COR-L47 (cell line): ENCODE measurements at regions not wholly inside any gene's neighbourhood (a gene's known extent, or its start where the extent isn't known, plus 50 kb on each side); places are given as distances from the start of the nearest gene placed in this dataset.
A peak's percentile ranks its signal among the peaks of the same experiment; 100 is the strongest.

Experiments
- DNase-seq: peaks from one replicate; lab custom pipeline; 2025; lab: John Stamatoyannopoulos, UW

GRCh38 chr4:133476063-133476462, 327.0 kb downstream of the PCDH10 start:
- DNase-seq: no peak

DNA sequence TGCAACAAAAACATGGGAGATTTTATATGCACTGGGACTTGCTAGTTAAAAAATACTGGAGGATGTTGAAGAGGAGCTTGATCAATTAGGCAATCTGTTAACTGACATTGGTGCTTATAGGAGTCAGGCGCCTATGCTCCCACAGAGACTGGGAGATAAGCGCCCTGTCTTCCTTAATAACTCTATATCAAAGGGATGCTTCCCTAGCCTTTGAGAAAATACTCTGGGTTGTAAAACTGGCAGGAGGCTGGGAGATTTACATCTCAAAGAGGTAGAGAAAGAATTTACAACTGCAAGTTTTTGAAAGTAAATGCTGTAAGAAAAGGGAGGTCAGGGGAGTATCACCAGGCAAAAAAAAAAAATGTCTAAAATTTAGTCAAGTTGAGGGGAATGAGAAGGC, 325.4 kb downstream of the PCDH10 start:
- no peak for DNase-seq

- DNase-seq: no peak
Measured at GRCh38 chr4:133472244-133472643, 323.1 kb downstream of the PCDH10 start.

DNA sequence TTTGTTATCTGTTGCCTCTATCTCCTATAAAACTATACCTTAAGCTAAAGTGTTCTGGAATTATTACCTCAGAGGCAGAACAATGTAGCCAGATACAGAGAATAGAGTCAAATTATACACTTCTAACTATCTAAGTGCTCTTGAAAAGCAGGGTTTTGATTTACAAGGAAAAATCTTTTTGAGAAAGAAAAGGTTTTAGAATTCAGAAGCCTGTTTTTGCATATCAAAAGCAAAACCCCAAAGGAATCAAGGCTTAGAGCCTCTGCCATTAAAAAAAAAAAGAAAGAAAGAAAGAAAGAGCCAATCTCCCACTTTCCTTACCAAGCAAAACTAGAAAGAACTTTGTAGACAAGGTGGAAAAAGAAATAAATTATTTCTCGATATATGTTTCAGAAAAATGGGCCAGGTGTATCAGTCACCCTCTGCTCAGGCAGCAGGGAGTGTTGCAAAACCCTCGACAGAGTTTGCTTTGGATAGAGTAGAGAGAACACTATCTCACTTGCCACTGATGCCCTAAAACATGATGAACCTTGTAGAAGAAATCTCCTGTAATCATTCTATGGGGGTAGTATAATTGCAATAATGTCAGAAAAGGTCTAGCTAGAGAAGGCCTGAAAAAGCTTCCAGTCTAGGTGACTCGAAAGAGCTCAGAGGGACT, 318.3 kb downstream of the PCDH10 start:
- no peak for DNase-seq

DNA sequence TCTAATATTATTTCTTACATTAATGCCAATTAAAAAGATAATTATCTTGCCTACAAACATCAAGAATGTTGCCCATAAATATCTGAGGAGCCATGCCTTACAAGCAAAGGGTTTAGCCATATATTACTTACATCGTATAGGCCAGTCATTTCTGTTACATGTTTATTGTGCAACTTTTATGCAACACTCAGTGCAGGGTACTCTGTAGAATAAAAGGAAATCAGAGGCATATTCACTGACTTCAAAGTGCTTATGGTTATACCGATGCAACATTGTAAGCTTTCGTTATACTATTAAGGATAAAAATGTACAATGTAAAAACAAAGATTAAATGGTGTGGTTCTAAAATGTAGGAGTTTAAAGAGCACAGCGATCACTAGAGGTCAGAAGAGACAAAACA, 315.9 kb downstream of the PCDH10 start:
- no peak for DNase-seq

DNA sequence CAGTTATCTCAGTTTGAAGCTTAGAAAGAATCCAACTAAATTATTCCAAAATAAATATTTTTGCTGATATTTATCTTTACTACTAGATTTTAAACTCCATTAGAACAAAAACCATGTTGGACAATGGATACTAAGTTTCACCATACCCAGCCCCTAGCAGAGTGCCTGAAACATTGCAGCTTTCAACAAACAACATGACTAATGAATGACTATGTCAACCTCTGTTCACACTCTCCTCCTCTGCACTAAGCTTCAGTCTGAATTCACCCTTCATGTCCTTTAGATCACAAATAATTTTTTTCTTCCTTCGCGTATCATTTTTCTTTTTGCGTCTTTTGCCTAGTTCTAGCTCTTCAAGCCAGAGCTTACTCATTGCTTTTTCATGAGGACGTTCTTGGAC, 315.2 kb downstream of the PCDH10 start:
- no peak for DNase-seq

DNA sequence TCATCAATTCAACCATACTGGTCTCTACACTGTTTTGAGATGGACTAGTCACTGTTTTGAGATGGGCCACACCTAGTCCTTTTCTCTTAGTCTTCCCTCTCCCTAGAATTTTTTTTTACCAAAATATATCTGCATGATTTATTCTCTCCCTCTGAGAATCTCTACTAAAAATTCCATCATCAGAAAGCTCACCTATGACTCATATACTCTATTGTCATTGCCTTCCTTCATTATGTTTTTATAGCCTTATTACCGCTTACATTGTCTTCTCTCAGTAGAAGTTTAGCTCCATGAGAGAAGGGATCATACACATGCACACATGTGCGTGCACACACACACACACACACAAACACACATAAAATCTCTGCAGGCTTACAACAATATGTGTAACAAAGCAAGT, 303.6 kb downstream of the PCDH10 start:
- DNase-seq: no peak

DNA sequence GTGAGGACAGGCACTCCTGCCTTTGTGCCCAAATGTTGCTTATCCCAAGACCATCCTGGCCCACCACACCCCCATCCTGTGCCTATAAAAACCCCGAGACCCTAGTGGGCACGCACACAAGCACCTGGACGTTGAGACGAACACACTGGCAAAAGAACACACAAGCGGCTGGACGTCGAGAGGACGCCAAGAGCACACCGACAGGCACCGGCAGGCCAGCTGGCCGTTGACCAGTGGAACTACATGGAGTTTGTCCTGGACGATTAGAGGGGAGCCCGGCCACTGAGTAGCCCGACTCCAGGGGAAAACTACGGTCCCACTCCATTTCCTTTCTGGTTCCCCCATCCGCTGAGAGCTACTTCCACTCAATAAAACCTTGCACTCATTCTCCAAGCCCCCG, 301.7 kb downstream of the PCDH10 start:
- DNase-seq: no peak

DNA sequence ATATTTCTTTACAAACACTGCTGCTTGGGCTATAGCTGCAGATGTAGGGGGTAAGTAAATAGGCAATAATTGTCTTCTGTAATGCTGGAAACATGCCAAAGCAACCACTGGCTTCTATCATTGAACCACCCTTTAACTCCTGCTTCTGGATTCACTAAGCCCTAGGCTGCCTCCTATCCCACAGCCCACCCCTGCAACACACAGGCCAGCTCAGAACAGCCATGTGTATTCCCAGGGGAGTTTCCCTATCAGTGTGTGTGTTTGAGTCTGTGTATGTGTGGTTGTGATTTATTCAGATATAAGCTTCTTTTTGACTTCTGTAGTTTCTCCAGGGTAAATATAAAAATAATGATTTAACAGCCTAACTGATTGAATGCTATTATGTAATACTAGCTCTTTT, 291.3 kb downstream of the PCDH10 start:
- DNase-seq: peak; percentile 21

- DNase-seq: no peak
Measured at GRCh38 chr4:133439830-133440229, 290.7 kb downstream of the PCDH10 start.

GRCh38 chr4:133424605-133425004, 275.5 kb downstream of the PCDH10 start:
- no peak for DNase-seq

DNA sequence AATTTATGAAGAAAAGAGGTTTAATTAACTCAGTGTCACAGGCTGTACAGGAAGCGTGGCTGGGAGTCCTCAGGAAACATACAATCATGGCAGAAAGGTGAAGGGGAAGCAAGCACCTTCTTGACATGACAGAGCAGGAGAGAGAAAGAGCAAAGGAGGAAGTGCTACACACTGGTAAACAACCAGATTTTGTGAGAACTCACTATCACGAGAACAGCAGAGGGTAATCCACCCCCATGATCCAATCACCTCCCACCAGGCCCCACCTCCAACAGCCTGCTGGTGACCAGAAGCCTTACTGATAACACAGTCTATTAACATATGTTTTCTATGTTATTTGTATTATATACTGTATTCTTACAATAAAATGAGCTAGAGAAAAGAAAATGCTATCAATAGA, 254.8 kb downstream of the PCDH10 start:
- DNase-seq: no peak

DNA sequence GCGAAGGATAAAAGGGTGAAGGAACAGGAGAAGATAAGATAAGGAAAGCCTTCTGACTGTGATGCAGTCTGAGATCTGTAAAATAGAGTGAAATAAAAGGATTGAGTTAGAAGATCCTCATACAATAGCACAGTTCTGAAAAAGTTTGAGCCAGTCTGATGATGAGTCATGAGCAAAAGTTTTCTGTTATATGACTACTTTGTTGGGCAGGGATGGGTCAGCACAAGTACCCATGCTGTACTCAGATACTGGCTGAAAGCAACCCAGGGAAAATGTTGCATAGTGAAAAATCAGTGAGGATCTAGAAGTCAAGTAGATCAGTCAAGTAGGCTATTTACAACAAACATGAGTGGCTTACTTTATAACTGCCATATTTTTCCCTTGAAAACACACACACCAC, 253.5 kb downstream of the PCDH10 start:
- no peak for DNase-seq

GRCh38 chr4:133394971-133395627, 246.0 kb downstream of the PCDH10 start:
- DNase-seq: no peak

- DNase-seq: no peak
Measured at GRCh38 chr4:133390198-133390855, 241.2 kb downstream of the PCDH10 start.

DNA sequence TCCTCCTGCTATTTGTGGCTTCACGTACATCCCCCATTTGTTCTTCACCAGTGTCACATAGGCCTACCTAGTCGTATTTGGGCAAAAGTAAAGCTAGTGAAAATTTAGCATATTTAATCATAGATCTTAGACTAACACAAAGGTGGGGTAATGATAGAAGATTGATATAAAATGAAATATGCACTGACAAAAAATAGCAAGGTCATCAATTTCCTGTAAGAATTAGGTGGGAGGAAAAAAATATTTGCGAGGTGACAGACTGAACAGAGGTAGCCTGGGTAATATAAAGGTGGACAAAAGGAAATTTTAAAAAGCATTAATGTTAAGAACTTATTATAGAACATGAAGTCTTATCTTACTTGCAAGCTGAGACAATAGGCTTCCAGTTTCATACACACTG, 239.9 kb downstream of the PCDH10 start:
- no peak for DNase-seq

GRCh38 chr4:133385161-133385954, 236.3 kb downstream of the PCDH10 start:
- DNase-seq: no peak

DNA sequence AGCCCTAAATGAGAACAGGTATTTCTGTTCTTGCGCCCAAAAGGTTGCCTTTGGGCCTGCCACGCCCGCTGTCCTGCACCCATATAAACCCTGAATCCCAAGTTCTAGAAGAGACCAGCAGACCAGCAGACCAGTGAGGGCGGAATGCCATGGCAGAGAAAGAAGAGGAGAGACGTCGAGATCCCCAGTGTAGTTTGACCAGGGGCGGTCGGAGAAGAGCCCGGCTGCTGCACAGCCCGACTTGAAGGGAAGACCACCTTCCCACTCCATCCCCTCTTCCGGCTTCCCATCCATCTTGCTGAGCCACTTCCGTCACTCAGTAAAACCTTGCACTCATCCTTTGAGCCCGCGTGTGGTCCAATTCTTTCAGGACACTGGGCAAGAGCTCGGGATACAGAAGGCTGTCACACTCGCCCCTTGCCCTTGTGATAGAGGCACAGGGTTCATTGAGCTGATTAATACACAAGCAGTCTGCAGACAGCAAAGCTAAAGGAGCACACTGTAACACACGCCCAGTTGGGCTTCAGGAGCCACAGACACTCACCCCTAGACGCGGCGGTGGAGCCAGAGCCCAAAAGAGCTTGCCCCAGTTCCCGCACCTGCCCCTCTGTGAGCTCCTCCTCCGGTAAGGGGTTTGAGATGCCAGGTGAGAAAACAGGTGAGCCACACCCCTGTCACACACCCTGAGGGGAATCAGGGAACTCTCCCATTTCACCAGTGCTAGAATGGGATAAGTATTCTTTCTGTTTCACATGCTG, 230.8 kb downstream of the PCDH10 start:
- no peak for DNase-seq

DNA sequence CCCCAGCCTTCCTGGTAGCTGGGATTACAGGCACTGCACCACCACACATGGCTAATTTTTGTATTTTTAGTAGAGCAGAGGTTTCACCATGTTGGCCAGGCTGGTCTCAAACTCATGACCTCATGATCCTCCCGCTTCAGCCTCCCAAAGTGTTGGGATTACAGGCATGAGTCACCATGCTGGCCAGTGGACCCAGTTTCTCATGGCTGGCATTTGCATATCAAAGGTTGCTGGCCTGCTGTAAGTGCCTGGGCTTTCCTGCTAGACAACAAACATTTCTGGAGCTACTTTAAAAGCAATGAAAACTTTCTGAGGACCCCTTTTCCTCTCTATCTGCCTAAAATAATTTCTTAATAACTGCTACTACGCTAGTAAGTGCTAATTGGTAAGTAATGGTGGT, 228.2 kb downstream of the PCDH10 start:
- DNase-seq: no peak

GRCh38 chr4:133372699-133373098, 223.6 kb downstream of the PCDH10 start:
- no peak for DNase-seq

DNA sequence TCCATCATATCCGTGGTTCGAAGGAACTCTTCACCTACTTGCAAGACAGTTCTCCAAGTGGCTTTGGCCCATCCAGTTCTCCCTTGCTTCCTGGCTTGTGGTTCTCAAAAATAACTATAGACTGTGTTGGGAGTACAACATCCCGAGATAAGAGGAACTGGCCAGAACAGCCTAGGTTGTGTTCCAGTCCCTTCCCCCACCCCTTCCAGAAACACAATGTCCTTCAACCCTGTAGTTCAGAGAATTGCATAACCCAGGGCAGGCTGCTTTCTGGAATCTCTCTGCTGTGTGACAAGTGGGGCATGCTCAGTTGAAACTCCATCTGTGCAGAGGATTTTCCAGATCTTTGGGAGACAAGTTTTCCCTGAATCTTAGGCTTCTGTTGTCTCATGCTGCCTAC, 206.5 kb downstream of the PCDH10 start:
- no peak for DNase-seq

DNA sequence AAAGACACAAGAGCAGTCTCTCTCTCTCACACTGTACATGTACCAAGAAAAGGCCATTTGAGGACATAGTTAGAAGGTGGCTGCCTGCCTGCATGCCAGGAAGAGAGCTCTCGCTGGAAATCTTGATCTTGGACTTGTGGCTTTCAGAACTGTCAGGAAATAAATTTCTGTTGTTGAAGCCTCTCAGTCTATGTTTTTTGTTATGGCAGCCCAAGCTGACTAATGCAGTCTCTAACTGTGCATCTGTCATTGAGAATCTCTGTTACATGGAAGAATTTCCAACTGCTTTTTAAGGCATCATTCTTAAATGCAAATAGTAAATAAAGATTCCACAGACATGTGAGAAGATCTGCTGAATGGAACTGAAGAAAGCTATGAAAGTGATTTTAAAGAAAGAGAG, 198.3 kb downstream of the PCDH10 start:
- no peak for DNase-seq
